ENCODE measurements at regions not wholly inside any gene's neighbourhood (a gene's known extent, or its start where the extent isn't known, plus 50 kb on each side); places are given as distances from the start of the nearest gene placed in this dataset.

GRCh38 chr4:155514628-155515027 is 137.9 kb upstream of the MAP9 start:
- DNase-seq (ENCODE audit: low spot score) = no peak

- no peak for DNase-seq (ENCODE audit: low spot score)
Observed at GRCh38 chr4:155512817-155513216, 136.1 kb upstream of the MAP9 start.

DNA sequence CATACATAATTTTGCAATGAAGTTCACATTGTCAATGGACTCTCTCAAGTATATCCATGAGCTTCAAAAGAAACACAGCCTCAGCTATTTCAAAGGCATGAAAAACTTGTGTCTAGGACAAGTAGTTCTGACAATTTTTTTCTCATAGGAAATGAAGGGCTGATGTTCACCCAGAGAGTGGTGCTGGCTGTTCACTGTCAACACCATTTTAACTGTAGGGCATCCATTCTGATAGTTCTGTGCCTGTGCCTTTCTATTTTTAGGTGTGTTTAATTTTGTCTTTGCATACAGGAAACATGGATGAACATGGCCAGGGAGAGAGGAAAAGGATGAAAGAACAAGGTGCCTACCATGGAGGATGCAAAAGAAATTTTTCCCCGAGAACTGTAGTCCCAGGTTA is 135.3 kb upstream of the MAP9 start:
- no peak for DNase-seq (ENCODE audit: low spot score)

DNA sequence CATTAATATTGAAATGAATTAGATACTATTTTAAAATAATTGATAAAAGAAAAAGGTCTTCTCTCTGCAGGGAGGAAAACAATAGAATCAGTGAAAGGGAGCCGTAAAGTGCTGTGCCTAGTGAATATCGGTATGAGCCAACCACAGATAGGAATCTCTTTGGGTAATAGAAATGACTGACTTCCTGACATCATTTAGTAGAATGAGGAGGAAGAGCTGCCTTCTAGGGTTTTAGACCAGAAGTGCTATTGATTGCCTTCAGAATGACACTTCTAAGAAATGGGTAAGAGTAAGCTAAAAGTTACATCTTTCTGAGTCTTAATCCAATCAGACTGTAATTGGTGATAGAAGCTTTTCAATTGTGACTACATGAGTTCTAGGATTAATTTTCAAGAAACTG is 134.0 kb upstream of the MAP9 start:
- DNase-seq (ENCODE audit: low spot score) = no peak

DNA sequence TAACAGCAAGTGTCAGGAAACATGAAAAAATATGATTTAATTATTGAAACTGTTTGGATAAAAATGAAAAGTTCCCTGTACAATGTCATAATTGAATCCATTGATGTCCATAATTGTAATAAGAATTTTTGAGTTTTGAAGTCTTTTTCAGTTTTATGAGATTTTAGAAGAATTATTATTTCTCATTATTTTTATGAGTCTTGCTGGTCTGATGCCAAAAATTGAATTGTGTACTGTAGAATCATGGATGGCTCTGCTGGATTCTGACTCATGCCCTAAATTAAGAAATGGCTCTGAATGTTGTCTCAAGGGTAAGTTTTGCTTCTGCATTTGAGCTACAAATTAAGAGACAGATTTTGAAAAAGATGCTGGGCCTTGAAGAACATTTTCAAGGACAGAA is 132.8 kb upstream of the MAP9 start:
- DNase-seq (ENCODE audit: low spot score) = no peak

- DNase-seq (ENCODE audit: low spot score) = no peak
Observed at GRCh38 chr4:155506745-155507144, 130.0 kb upstream of the MAP9 start.

DNA sequence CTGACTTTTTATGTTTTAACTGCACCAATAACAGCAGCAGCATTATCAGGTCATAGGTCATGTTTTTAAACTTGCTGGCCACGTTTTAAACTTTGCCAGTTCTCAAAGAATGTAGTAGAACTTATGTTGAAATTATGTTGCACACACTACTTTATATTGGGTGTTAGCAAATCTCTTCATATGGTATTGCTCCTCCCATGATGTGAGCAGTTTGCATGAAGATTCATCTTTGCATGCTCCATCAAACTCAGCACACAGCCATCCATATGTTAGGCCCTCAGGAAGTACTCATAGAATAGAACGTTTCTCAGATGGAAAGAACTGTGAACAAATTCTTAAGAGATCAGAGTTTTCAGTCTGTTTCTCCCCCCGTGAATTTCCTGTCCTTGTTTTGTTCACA is 128.6 kb upstream of the MAP9 start:
- DNase-seq (ENCODE audit: low spot score) = no peak

- DNase-seq (ENCODE audit: low spot score) = no peak
Observed at GRCh38 chr4:155497306-155497705, 120.5 kb upstream of the MAP9 start.

DNA sequence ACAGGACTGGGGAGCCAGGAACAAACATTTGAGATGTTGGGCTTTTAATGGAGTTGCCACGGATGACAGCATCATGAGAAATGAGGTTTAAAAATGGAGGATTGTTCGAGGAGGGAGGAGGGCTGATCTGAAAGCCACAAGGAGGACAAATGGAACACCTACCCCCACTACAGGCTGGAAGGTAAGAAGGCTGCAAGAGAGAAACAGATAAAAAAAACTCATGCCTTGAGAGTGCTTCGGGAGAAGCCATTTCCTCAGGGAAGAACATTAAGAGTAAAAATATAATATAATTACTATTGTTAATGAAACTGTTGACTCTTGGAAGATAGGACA is 119.5 kb upstream of the MAP9 start:
- DNase-seq (ENCODE audit: low spot score) = no peak

DNA sequence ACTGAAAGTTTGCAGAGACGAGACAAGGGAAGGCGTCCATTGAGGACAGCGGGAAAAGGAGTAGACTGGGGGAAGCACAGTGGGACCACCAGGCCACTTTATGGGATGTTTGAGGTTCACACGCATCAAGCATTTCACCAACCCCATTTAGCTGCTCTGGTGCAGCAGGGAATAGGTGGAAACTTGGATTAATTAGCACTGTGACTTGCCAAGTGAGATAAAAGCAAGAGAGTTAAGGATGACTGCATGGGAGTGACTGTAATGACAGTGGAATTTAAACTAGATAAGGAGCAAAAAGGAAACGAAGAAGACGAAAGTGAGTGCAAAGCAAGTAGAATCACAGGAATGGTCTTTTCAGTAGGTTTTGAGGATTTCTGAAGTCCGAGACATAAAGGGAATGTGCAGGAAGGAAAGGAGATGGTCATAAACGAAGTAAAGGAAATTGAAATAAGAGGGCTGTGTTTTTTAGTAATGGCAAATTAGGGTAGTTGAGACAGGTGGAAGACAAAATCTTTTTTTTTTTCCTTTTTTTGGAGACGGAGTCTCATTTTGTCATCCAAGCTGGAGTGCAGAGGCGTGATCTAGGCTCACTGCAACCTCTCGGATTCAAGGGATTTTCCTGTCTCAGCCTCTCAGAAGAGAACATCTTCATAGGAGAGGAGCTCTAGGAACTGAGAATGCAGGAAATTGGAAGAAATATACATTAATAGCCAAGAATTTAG is 119.0 kb upstream of the MAP9 start:
- no peak for DNase-seq (ENCODE audit: low spot score)

DNA sequence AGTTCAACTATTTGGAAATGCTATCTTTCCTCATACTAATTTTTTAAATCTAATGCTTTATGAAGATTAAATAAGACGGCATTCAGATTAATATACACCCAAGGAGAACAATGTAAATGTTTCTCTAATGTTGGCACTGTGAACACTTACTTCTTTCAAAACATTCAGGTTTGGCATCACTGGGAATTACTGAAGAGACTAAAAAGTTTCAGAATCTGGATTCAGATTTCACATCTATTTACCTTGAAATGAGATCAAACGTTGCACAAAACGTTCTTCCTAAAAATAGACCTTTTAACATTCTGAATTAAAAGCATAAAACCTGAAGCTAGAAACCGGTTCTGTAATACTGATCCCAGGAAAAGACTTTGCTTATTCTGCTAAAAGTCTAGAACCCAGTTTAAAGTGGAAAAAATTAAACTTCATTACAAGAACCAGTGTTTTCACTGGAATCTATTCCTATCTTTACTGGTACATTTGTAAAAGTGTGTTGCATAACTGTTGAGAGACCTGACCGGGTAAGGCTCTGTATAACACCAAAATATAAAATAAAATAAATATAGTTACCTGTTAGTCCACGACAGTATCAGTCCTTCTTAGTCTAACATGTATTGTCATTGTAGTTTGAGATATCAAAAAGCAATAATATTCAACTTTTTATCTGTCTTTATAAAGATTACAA is 117.4 kb upstream of the MAP9 start:
- DNase-seq (ENCODE audit: low spot score) = no peak

DNA sequence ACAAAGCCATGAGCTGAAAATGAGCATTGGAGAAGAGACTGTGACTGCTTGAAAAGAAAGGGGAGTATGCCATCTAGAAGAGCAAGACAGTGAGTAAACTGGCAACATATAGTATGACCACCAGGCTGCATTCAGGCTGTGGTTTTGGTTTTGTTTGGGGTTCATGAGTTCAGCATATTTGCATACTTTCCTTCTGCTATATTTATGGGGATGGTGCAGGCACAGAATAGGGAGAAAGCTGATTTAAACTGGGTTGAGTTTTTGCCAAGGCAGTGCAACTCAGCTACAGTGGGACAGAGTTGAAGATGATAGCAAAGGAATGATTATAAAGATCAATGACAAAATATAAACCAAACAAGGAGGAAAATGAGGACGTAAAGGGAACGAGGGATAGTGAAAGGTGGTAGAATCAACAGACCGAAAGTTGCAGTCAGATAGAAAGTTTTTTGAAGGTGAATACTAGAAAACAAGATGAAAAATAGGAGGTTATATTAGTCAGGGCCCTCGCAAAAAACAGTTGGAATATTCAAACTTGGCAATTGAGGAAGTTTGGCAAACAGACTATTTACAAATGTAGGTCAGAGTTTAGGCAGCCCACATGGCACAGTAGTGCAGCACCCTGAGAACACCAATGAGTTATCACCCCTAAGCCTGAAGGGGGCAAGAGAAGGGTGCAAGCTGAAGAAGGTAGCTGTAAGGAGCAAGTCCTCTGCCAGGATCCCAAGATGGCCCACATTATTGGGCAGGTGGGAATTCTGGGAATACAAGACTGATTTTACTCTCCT is 114.8 kb upstream of the MAP9 start:
- no peak for DNase-seq (ENCODE audit: low spot score)

DNA sequence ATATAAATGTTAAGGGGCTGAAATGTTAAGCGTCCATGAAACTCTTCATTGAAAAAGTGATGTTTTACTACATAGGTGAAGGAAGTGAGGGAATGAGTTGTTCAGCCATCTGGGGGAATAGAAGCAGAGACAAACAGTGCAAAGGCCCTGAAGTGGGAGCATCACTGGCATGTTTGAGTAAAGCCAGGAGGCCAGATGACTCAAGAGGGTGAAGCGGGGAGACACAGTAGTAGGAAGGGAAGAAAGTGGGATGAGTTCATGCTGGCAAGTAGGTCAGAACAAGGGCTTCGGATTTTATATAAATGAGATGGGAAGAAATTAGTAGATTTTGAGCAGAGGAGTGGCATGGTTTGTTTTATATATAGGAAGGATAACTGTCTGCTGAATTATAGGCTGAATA is 112.5 kb upstream of the MAP9 start:
- no peak for DNase-seq (ENCODE audit: low spot score)

DNA sequence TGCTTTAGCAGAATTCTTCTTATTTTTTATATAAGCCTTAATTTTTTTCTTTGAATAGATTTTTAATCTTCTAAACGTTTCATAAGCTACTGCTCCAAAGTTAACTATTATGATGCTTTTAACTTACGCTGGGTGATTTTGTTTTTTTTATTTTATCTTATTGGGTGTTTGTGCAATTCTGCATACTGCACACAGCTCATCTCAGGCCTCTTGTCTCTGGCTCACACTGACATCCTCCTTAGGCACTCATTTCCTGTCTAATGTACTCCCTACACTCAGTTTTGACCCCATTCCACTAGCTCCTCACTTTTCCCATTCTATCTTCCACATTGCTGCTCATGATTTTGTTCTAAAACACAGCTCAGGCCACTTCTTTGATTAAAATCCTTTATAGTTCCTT is 111.9 kb upstream of the MAP9 start:
- DNase-seq (ENCODE audit: low spot score) = no peak

DNA sequence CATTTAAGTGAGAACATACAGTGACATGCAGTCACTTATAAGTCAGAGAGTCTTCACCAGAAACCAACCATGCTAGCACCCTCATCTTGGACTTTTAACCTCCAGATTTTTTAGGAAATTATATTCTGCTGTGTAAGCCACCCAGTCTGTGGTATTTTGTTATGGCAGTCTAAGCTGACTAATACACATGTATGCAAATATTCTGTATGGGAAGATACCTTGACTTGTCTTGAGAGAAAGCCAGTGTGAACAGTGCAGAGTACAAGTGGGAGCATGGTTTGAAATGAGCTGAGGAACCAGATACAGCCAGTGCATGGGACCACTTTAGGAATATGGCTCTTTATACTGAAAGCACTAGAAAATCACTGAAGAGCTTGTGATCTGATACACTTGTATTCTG is 110.4 kb upstream of the MAP9 start:
- DNase-seq (ENCODE audit: low spot score) = no peak

DNA sequence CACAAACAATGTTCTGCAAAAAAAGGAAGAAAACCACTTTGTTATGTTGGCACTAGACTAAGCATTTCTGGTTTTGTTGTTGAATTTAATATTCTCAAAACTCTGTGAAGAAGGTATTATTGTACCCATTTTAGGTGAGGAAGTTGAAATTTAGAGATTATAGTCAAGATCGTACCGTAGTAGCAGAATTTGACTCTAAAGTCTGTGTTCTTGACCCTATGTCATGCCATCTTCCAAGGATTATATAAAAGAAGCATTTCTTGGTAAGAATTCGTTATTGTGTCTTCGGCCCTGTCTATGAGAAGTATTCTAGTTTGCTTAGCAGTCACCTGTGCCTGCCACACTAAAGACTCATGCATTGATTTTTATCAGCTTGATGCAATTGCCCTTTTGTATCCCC is 104.4 kb upstream of the MAP9 start:
- DNase-seq (ENCODE audit: low spot score) = no peak

- no peak for DNase-seq (ENCODE audit: low spot score)
Observed at GRCh38 chr4:155479835-155480234, 103.1 kb upstream of the MAP9 start.

GRCh38 chr4:155478336-155478835 is 101.6 kb upstream of the MAP9 start:
- DNase-seq (ENCODE audit: low spot score) = no peak

DNA sequence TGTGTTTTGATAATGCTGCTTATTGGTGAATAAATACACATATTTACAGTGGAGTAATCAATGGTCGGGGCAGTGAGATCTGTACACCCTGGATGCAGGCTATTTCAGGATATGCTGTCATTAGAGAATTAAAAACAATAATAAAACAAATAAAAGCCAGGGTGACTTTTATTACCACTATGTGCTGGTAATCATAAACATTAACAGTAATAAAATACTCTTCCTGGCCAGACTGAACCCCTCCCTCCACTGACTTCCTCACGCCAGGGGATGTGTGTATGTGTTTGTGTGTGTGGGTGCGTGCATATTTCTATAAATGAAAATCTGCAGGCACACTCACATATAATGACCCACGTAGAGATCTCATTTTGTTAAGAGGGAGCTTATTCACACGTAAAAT is 98.0 kb upstream of the MAP9 start:
- DNase-seq (ENCODE audit: low spot score) = no peak

DNA sequence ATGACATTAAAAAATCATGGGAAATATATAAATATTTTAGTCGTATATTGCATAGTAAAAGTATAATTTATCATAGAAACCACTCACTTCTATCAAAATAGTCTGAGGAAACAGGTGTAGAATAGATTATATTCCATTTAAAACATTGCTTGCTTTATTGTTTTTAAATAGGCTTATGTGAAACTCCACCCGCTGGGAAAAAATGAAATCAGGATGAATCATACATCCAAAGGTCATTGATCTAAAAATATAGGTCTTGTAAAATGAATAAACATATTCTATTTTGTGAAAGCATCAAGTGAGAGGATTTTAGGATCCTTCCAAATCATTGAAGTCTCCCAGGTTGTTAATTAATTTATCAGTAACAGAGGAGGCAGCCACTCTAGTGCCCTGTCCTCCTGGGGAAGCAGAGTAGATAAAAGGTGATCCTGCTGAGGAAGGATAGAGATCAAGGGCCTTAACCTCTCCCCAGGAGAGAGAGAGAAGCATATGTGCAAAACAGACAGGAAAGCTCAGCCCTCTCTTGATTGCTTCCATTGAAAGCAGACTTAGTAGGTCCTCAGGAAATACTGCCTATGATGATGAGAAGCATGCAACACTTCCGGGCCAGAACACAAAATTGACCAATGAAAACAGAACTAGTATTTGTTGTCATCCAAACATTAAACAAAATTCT is 96.8 kb upstream of the MAP9 start:
- DNase-seq (ENCODE audit: low spot score) = no peak

DNA sequence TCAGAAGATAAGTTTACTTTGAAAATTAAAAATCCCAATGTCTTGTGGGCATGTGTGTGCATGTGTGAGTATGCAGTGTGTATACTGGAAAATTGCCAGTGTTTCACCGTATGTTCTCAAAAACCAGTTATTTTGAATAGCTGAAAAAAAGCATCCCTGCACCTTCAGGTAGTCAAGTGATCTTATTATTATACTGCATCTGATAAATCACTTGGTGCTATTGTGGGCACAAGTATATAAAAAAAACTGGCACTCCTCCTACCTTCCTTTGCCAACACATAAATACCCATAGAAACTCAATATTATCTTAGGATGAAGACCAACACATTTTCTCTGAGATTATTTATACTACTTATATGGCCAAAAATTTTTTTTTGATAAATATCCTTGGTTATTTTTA is 91.5 kb upstream of the MAP9 start:
- DNase-seq (ENCODE audit: low spot score) = no peak

DNA sequence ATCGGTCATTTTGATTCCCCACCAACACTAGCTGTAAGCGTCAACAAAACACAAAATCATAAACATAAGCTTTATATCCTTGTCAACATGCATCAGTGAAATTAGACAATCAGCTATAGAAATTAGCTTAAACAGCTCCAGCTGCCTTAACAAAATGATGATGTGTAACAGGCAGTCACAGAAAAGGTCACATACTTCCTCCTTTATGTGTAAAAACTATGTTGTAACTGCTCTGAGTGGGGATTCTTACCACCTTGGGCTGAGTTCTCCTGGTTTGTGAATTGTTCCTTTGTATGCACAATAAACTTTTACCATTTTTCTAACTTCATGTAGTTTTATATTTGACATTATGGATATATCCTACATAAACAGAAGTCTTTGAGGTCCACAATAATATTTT is 73.9 kb upstream of the MAP9 start:
- DNase-seq (ENCODE audit: low spot score) = no peak

DNA sequence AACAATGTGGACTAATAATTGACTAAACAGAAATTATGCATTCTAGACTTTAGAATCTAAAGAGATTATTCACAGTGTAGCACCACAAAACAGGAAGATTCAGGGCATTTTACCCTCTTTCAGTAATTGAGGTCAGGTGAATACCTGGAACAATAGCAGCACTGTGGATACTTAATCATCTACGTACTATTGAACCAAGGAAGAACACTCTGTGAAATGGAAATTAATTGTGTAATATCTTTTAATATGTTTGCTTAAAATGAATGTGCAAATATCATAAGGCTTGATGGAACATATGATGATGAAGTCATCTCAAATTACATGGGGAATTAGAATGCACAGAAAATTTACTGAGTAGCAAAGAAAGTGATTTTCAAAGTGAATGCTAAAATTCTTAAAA is 68.5 kb upstream of the MAP9 start:
- no peak for DNase-seq (ENCODE audit: low spot score)

Measured in globus pallidus (tissue), 1 donor.